Brain microvascular endothelial cell (primary cell): ENCODE measurements at regions not wholly inside any gene's neighbourhood (a gene's known extent, or its start where the extent isn't known, plus 50 kb on each side); places are given as distances from the start of the nearest gene placed in this dataset.
"Not testable (repeated sequence)": the region's sequence is repeated elsewhere in the genome, so short reads cannot be mapped to it uniquely, and the experiment has no call there.

ENCODE experiments used
- DNase-seq: peaks from one replicate; pipeline ENCODE4 v3.0.0-alpha.2; 2020
- H3K27ac ChIP-seq: fragments of 250-450 bp; sonication (Bioruptor Pico); 2 replicates; pipeline ENCODE4 v1.5.1; 2020; ENCODE audit warnings: mild to moderate bottlenecking, moderate library complexity
- H3K27me3 ChIP-seq: fragments of 250-450 bp; sonication (Bioruptor Pico); replicated peaks from 2 replicates; pipeline ENCODE4 v1.5.1; 2020; ENCODE audit warnings: mild to moderate bottlenecking
- H3K36me3 ChIP-seq: fragments of 250-450 bp; sonication (Bioruptor Pico); replicated peaks from 2 replicates; pipeline ENCODE4 v1.5.1; 2020; ENCODE audit warnings: mild to moderate bottlenecking
- H3K4me3 ChIP-seq: 2 replicates; pipeline ENCODE4 v1.5.1; 2011; ENCODE audit warnings: low read depth, mild to moderate bottlenecking, control low read depth, low read length, moderate library complexity
- CTCF ChIP-seq: IDR thresholded peaks from 2 replicates; pipeline ENCODE4 v1.5.1; 2011; ENCODE audit warnings: low read depth, mild to moderate bottlenecking, moderate library complexity, low read length, control low read depth, inconsistent platforms; ENCODE audit errors: missing control alignments
- in situ Hi-C: cut with HindIII; loops from 2 replicates; pipeline ENCODE4 v1.10.0; 2017; ENCODE audit warnings: low sequenced_read_pairs, low pct_ligation_motif_present

DNA sequence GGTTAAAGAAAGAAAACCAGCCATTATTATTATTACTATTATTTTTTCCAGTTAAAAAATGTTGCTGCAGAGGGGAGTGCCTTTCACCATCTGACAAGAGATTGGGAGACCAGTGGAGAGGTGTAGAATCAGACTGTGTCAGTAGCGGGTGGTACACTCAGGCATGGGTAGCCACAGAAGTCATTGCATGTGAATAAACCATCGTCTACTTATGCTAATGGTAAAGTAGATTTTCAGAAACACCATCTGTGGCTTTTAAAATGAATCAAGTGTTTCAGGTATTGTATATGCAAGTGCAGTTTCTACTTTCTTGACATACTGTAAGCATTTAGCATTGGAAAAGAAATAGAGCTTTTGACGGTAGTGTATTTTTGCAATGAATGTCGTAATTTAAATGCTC lies 131.5 kb upstream of the SP8 start:
- H3K4me3 ChIP-seq = no peak overlapping the region
- in situ Hi-C loops = no loop called here
- TF ChIP-seq CTCF = no peak
- no peak for DNase-seq
- H3K36me3 ChIP-seq = no peaks in the 10 kb centered on the region
- no peak overlapping the region for H3K27ac ChIP-seq
- H3K27me3 ChIP-seq = no peaks in the 10 kb centered on the region

- in situ Hi-C loops, H3K27me3 ChIP-seq: not testable (repeated sequence)
Observed at GRCh38 chr7:20927178-20927577, 140.5 kb upstream of the SP8 start.

DNA sequence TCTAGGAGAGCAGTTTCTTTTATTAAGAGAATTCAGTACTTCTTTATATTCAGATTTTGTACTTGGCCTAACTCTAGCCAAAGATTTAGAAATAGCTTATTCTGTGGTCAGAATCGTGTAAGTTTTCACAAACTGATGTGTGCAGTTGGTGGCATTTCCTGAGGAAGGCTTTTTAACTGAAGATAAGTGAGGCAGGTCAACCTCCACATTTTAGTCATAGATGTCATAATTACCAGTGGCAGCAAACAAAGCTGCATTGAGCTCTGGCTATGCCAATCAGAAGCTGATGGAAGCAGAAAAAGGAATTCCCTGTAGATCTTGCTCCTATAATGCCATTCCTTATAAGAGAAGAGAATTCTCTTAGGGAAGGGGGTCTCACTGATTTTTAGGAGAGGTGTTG lies 141.3 kb upstream of the SP8 start:
- Histone ChIP-seq H3K36me3 (no peaks in the 10 kb centered on the region), H3K27me3 (no peaks in the 10 kb centered on the region), H3K4me3 (no peak overlapping the region), H3K27ac (no peak overlapping the region)
- TF ChIP-seq CTCF = no peak
- DNase-seq = no peak
- in situ Hi-C loops = no loop called here

More at GRCh38 chr7:20927178-20927577, 140.5 kb upstream of the SP8 start:
- H3K36me3 ChIP-seq, H3K4me3 ChIP-seq, DNase-seq, H3K27ac ChIP-seq: not testable (repeated sequence)

GRCh38 chr7:20929199-20929598 lies 142.5 kb upstream of the SP8 start:
- no peak overlapping the region for H3K27ac ChIP-seq
- TF ChIP-seq CTCF = no peak
- no peak overlapping the region for H3K4me3 ChIP-seq
- no peaks in the 10 kb centered on the region for H3K36me3 ChIP-seq
- in situ Hi-C loops = no loop called here
- no peak for DNase-seq
- no peaks in the 10 kb centered on the region for H3K27me3 ChIP-seq

GRCh38 chr7:20931739-20932138 lies 145.1 kb upstream of the SP8 start:
- no peak for DNase-seq
- in situ Hi-C loops = no loop called here
- Histone ChIP-seq H3K27ac (no peak overlapping the region), H3K4me3 (no peak overlapping the region), H3K27me3 (no peaks in the 10 kb centered on the region), H3K36me3 (no peaks in the 10 kb centered on the region)
- TF ChIP-seq CTCF = no peak

- no peak for DNase-seq
- H3K27ac ChIP-seq = no peak overlapping the region
- TF ChIP-seq CTCF = no peak
- no peak overlapping the region for H3K4me3 ChIP-seq
- in situ Hi-C loops = no loop called here
- no peaks in the 10 kb centered on the region for H3K27me3 ChIP-seq
- H3K36me3 ChIP-seq = no peaks in the 10 kb centered on the region
Observed at GRCh38 chr7:20932785-20933527, 146.3 kb upstream of the SP8 start.
